Tongue (tissue), 1 donor: ENCODE measurements at regions not wholly inside any gene's neighbourhood (a gene's known extent, or its start where the extent isn't known, plus 50 kb on each side); places are given as distances from the start of the nearest gene placed in this dataset.
"Not testable (repeated sequence)": the region's sequence is repeated elsewhere in the genome, so short reads cannot be mapped to it uniquely, and the experiment has no call there.

Experiments
- DNase-seq: peaks from one replicate; pipeline ENCODE4 v3.0.0-alpha.2; 2015

DNA sequence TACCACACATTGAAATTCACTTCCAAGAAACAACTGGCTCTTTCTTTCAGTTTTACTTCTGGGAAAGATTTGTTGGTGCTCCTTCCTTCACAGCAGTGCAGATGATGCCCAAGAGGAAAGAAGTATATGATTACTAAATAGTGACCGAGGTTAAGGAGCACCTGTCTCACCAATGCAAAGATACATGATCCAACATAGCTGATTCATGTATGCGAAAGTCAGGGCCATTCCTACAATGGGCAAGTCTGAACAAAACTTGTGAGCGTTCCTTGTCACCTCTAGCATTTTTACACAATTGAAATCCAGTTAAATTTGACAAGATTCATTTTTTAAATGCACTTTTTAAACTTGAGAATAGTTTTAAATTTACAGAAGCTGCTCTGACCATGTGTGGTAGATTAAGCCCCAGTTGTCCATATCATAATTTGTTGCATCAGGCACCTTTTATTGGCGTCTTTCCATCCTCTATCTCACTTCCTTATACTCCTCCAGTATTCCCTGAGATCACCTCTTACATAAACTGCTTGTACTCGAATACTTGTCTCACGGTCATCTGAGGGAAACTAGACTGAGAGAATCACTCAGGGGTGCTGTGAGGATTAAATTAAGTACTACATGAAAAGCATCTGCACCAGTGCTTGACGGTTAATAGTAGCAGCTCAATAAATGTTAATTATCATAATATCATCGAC, 438.8 kb upstream of the CDH20 start:
- DNase-seq, result no peak

DNA sequence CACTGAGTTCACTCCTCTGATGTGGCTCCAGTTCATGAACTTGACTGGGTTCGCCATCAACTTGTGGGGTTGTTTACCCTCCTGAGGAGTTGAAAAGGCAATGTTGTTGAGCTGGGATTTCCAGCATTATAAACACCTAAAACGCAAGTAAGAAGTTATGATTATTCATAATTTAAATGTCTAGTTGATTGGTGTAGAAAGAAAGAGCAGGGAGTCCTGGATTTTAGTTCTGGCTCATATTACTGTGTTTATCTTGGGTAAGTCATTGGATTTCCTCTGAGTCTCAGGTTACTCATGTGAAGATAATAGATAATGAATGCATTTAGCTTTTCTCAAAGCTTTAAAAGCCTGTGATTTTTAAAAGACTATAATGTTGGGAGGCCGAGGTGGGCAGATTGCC, 438.0 kb upstream of the CDH20 start:
- DNase-seq, result no peak

DNA sequence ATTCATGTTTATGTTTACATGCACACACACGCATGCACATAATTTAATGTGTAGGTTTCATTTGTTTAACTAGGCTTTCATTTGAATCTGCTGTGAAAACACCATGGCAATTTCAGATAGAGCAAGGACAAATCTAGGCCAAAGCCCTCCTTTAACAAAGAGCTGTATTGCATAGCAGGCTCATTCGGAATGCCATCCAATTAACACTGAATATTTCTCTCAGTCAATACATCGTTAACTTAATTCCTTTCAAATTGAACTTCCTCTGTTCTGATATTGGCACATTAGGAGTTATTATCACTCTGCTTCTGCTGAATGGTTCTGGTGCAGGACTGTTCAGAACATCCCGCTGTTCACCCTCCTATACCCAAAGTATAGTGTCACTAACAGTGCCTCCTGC, 435.1 kb upstream of the CDH20 start:
- no peak for DNase-seq

DNA sequence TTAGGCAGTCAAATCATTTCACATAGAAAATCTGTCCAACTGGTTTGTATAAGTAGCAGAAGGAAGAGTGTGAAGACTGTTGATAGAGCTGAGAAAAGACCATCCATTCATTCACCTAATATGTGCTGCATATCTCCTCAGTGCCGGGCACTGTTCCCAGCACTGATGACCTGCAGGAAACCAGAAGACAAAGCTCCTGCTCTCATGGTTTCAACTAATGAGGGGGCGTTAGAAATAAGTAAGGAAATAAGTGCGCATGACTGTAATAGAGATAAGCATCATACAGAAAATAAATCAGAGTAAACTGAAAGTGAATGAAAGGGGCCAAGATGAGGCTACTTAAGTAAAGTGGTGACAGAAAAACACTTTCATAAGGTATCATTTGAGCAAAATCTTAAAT, 427.5 kb upstream of the CDH20 start:
- DNase-seq, result no peak

DNA sequence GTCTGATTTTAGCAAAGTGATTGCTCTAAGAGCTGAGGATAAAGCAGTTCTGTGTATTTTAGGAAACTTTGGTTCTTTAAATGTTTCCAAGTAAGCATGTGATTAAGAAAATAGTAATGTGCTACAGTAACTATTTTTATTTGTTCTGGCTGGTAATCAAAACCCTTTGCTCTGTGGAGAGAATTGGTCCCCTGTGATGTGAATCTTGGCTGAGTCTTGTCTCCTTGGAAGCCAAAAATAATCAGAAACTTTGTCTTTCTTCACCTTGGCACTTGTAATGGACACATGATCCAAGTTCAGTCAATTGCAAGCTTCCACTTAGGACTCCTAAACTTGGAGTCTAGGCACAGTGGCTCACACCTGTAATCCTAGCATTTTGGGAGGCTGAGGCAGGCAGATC, 422.7 kb upstream of the CDH20 start:
- peak; percentile 22 for DNase-seq

DNA sequence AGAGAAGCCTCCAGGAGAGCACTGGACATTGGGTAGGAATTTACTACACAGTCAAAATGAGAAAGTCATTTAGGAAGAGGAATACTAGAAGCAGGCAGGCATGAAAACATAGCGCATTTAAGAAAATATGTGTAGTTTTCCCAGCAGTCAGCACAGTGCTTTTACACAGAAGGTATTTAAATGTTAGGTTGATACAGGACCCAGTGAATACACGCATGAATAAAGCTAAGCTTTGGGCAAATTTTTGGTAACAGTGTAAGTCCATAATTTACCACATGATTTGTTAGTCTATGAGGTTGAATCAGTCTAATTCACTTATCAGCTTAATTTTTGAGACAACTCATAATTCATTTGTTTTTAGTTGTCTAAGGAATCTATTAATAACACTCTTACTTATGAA, 421.7 kb upstream of the CDH20 start:
- DNase-seq, result no peak

DNA sequence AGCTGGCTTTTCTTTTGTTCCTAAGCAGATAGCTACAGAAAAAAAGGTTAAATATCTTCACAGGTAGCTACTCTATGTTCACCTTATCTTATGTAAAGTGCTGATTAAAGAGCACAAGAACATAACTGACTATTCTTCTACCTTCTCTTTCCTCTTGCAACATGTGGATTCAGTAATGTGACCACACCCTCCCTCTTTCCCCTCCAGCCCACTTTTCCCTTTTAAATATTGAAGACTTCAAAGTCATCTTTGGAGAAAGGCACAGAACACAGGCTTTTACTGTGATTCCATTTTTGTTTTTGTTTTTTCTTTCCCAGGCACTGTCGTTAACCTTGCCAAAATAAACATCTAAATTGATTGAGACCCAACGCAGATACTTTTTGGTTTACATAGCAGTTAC, 418.1 kb upstream of the CDH20 start:
- DNase-seq, result no peak

DNA sequence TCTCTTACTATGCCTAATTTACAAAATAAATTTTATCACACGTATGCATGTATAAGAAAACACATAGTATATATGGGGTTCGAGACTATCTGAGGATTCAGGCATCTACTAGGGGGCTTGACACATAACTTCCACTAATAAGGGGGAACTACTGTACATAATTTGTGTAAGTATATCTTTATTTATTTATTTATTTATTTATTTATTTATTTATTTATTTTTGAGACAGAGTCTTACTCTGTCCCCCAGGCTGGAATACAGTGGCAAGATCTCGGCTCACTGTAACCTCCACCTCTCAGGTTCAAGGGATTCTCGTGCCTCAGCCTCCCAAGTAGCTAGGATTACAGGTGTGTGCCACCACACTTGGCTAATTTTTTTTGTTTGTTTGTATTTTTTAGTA, 414.4 kb upstream of the CDH20 start:
- not testable (repeated sequence) for DNase-seq

DNA sequence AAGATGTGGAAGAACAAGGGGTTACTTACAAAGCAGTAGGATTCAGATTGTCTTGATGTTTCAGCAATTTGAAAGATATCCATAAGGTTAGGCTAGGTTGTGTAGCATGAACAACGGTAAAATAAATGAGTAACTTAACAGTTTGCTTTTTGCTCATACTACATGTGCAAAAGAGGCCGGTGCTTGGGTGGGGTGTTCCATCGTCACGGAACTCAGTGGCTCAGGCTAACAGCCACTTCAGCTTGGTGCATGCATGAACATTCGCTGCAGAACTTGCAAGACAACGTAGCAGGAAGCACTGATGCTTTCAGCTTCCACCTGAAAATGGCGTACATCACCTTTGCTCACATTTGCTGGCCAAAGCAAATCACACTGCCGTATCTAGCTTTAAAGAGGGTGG, 407.3 kb upstream of the CDH20 start:
- no peak for DNase-seq

DNA sequence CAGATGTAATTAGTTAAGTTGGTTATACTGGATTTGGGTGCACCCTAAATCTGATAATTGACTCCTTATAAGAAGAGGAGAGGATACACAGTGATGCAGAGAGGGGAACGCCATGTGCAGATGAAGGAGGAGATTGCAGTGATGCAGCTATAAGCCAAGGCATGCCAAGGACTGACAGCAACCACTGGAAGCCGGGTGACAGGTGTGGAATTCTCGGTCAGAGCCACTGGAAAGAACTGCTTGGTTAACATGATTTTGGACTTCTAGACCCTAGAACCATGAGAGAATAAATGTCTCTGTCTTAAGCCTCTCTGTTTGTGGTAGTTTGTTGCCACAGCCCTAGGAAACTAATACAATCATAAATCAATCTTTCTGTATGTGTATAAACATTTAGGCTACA, 403.3 kb upstream of the CDH20 start:
- DNase-seq, result no peak

DNA sequence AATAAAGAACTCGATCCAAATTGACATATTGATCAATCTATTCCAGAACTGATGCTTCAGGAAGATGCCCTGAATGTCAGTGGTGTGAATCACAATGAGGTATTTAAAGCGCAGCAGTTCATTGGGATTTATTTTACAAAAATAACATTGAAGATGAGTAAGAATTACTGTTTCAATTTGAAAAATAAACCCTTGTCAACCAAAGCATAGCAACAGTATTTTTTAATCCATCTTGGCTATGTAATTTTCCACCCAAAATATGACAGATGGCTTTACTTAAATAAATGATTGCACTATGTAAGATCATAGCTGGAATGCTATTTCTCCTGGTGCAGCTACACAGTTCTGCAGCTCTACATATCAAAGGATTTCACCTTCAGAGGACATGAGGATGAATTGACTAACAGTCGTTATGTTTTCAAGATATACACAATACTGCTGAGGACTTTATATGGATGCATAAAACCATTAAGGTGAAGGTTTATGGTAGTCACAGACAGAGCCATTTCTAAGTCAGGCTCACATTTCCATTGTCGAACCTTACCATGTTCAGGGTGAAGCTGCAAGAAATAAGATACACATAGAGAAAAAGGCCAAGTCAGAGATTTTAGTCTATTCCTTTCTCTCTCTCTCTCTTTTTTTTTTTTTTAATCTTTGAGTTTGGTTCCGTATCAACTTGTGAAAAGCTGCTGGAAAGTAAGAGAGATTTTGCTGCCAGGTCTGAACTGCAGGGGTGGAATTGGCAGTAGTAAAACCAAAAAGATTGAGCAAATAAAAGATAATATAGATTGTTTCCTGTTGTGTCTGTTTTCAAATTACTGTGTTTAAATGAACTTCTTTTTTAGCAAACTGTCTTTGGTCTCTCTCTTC, 398.0 kb upstream of the CDH20 start:
- peak; percentile 14 for DNase-seq

DNA sequence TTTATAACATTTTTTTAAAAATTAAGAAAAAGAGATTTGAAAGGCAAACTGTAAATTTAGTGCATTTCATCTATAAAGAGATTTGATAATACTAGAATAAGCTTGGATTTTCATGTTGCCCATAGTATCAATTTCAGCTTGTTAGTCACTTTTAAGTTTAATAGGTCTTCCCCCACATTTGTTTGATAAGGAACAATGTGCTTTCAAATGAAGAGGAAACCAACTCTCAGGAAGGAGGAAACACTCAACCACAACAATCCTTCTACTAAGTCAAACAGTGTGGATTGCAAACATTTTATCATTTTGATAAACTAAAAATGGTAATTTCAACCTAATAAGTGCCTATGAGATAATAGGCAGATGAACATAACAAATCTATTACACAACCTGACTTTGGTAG, 397.1 kb upstream of the CDH20 start:
- no peak for DNase-seq

DNA sequence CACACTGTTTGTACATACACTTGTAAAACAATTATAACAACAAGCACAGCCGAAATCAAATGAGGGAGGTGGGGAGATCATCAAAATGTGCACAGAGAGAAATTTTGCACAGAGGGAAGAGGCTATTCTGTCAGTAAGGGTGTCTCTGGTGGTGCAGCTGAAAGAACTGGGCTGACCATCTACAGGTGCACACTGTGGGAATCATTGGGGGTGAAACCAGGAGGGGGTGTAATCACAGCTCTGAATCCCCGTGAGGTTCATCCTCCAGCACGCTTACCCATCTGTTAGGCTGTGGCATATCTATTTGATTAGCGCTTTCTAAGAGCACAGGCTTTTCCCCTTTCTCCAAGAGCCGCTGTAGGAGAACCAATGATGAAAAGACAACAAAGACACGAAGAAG, 389.9 kb upstream of the CDH20 start:
- no peak for DNase-seq

DNA sequence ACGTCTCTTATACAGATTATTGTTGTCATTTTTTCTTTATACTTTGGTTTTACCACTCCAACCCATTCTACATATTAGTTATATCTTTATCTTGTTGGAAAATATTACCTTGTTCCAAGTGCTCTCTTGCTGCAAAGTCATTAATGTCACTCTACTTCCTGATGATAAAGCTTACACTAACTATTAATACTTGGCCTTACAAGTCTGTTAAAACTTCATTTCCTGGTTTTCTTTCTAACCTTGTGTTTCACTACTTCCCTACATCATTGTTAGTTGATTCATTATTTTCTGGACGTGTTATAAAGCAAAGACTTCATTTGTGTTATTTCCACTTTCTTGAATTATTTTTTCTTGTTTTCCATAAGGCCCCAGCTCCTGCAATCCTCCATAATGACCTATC, 382.6 kb upstream of the CDH20 start:
- DNase-seq, result no peak

DNA sequence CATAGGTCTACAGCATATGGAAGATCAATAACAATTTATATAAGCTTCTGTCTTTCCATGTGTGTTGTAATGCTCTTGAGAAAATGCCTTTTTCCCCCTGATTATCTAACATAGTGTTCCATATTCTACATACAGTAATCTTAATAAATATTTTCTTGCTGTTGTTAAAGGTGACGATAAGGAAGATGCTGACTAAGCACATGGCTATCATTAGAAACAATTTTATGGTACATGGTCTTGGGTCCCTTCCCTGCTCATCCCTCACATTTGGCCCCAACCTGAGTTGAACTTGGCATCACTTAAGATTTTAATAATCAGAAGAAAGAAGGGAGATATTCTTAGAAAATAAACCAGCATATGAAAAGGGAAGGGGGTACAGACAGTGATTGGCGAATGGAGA, 382.1 kb upstream of the CDH20 start:
- no peak for DNase-seq

DNA sequence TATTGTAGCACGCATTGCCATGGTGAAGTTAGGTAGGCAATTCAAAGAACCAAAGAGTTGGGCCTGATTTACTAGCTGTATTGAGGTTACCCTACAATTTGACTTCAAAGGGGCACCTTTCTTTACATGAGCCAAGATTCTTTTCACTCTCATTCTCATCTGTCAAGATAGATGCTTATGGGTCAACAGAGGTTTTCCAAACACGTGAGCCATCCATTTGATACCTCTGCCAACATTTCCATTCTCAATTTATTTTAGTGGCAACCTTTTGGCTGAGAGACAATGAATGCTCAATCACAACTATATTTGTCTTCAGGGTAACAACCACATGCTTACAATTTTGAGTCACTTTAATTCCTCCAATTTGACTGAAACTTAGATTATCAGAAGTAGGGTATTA, 370.6 kb upstream of the CDH20 start:
- no peak for DNase-seq

DNA sequence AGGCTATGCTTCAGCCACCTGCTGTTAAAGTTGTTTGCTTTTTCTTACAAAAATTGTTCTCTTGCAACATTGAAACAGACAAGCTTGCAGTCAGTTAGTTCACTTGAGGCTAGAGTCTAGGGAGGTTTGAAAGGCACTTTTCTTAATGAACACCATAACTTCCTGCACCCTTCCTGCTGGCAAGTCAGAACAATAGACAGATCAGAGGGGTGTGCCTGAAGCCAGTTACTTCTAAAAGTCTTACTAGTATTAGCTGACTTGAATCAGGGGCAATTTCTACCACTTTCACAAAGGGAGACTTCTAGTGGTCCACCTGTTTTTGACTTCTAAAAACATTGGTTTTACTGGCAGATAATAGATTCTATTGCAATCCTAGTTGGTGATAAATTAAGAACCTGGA, 367.4 kb upstream of the CDH20 start:
- DNase-seq, result no peak

DNA sequence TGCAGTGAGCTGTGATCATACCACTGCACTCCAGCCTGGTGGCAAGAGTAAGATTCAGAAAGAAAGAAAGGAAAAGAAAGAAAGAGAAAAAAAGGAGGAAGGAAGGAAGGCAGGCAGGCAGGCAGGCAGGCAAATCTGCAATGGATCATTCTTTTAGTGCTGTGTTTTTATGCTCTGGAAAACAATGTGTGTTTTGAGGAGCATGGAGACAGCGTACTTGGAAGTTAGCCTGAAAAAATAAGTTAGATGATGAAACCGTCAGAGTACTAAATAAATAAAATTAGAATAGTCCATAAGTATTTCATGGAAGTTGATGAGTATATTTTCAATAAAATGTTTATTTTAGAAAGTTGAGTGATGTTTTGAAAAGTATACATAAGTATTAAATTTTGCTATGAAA, 366.4 kb upstream of the CDH20 start:
- DNase-seq, result no peak

DNA sequence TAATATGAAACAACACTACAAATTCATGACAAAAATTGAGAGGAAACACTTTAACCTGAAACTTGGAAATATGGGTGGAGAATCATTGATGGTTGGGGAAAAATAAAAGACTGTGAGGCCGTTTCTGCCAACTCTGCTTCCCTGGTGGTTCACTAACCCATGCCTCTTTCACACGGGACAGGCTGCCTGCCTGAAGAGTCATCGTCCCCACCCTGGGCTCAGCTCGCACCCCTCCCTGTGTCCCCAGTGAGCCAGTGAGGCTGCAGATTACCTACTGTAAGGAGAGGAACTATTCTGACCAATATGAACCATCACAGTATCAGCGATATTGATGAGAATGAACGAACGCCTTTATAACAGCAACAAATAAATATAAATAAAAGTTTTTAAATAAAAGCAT, 357.8 kb upstream of the CDH20 start:
- no peak for DNase-seq

DNA sequence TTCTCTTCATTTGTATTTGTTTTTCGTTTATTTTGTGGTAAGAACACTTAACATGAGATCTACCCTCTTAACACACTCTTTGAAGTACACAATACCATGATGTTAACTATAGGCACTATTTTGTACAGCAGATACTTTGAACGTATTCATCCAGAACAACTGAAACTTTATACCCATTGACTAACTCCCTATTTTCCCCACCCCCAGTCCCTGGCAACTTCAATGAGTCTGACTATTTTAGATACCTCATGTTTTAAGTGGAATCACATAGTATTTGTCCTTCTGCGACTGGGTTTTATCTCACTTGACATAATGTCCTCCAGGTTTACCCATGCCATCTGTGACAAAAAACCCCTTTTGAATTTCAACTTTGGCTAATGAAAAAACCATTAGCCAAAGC, 356.3 kb upstream of the CDH20 start:
- no peak for DNase-seq

DNA sequence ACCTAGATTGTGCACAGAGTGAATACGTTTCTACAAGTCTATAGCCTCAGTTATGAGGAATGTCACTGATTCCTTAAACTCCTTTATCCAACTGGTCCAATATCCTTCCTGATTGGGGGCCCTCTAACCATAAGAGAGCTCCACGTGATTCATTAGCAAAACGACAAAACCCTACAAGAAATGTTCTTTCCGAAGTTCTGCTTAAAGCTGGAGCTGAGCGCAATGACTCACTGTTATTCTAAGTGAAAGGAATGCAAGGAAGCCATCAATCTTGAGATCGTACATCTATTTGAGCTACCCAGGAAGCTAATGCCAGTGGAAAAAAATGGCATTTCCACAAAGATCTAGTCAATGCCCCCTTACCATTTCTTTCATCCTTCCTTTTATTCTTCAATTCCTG, 354.9 kb upstream of the CDH20 start:
- no peak for DNase-seq

DNA sequence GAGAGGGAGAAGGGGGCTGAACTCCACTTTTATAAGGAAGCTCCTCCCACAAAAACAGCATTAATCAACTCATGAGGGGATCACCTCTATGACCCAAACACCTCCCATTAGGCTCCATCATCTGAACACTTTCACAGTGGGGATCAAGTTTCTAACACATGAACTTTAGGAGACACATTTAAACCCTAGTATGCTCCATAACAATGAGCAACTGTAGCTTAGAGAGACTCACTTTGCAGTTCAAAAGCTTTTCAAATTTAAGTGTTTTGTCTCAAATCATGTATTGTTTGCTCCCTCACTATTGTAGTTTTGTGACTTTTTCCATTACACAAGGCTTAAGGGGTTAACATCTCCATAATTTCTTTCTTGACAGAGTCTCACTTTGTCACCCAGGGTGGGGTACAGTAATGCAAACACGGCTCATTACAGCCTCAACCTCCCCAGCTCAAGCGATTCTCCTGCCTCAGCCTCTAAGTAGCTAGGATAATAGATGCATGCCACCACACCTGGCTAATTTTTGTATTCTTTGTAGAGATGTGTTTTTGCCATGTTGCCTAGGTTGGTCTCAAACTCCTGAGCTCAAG, 352.7 kb upstream of the CDH20 start:
- no peak for DNase-seq

DNA sequence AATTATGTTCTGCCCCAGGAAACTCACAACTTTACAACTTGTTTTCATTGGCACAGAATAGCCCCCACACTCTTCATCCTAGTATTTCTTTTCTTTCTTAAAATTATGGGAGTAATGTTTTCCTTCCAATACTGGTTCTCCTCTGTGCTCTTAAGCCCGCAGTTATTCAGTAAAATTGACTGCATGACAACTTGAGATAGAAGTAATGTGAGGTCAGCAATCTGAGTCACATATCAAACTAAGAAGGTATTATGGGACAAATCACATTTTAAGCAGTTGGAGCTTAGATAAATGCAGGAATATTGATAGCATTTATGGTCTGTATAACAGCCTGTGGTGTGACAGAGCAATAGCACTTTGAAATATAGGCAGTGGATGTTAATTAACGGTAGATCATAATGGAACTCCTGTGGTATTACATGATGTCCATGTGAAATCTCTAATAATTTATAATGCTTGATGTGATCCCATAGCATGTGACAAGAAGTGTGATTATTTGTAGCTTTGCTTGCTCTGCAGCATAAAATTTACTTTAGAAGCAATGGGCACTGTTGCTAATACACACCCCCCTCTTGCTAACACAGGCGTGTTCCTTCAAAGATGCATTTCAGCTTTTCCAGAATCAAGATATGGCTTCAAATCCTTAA, 351.4 kb upstream of the CDH20 start:
- DNase-seq, result no peak
